Natural killer cell (primary cell): ENCODE measurements at regions not wholly inside any gene's neighbourhood (a gene's known extent, or its start where the extent isn't known, plus 50 kb on each side); places are given as distances from the start of the nearest gene placed in this dataset.

Experiments
- ATAC-seq, 3 donors: fragments of 150-1000 bp in 2 of 3; fragments of 200-7000 bp in 1 of 3; cut with Tn5 transposase; 1 replicate in 1 of 3; 2 replicates in 2 of 3; pipeline ENCODE4 v1.10.0; 2021; ENCODE audit warnings: mild to moderate bottlenecking in 2 of 3, moderate library complexity in 2 of 3
- DNase-seq, 2 donors: peaks; one replicate each; pipeline versions ENCODE4 v3.0.0 to v3.0.0-alpha.2; 2013 to 2021; ENCODE audit warnings: mixed read lengths in 1 of 2
- H3K27ac ChIP-seq: one replicate; pipeline ENCODE4 v1.5.1; 2013; ENCODE audit warnings: mild to moderate bottlenecking, low read length
- H3K27me3 ChIP-seq: one replicate; pipeline ENCODE4 v1.6.1; 2013; ENCODE audit warnings: low read length; ENCODE audit not compliant: control insufficient read depth, insufficient read depth
- H3K36me3 ChIP-seq: one replicate; pipeline ENCODE4 v1.6.1; 2013; ENCODE audit warnings: low read length; ENCODE audit not compliant: control insufficient read depth, insufficient read depth
- H3K4me1 ChIP-seq: one replicate; pipeline ENCODE4 v1.6.1; 2013; ENCODE audit warnings: low read length; ENCODE audit not compliant: control insufficient read depth, insufficient read depth
- H3K4me3 ChIP-seq: one replicate; pipeline ENCODE4 v1.5.1; 2013; ENCODE audit warnings: low read length
- H3K9me3 ChIP-seq: one replicate; pipeline ENCODE4 v1.6.1; 2013; ENCODE audit warnings: low read length; ENCODE audit not compliant: control insufficient read depth, insufficient read depth
- H3K27ac Mint-ChIP-seq, 2 donors: one replicate each; pipeline ENCODE4 v1.8.0; 2022; ENCODE audit warnings: mild to moderate bottlenecking in 2 of 2, mixed read lengths in 2 of 2, moderate library complexity in 1 of 2
- H3K27me3 Mint-ChIP-seq, 2 donors: one replicate each; pipeline ENCODE4 v1.8.0; 2022; ENCODE audit warnings: low read depth in 2 of 2, mixed read lengths in 2 of 2
- H3K36me3 Mint-ChIP-seq: one replicate; pipeline ENCODE4 v1.8.0; 2022; ENCODE audit warnings: mixed read lengths
- H3K4me1 Mint-ChIP-seq, 2 donors: one replicate each; pipeline ENCODE4 v1.8.0; 2022; ENCODE audit warnings: mixed read lengths in 2 of 2
- H3K4me3 Mint-ChIP-seq: one replicate; pipeline ENCODE4 v1.8.0; 2022; ENCODE audit warnings: mild to moderate bottlenecking, moderate library complexity, mixed read lengths
- H3K9me3 Mint-ChIP-seq, 2 donors: one replicate each; pipeline ENCODE4 v1.8.0; 2022; ENCODE audit warnings: mixed read lengths in 2 of 2
- CTCF ChIP-seq: fragments of 200-600 bp; IDR thresholded peaks from one replicate; pipeline ENCODE4 v1.8.0; 2022; ENCODE audit warnings: antibody characterized with exemption
- WGBS: methylation state at CpG from one replicate; pipeline ENCODE4 v1.1.7; 2013; ENCODE audit warnings: missing lambda C conversion rate; ENCODE audit not compliant: insufficient coverage; 5-methylcytosine and 5-hydroxymethylcytosine counted together
- intact Hi-C: fragments of 100-400 bp; cut with micrococcal nuclease; formaldehyde crosslinking; loops from one replicate; pipeline ENCODE4 v1.14.2; 2022

- no peak for ATAC-seq
Observed at GRCh38 chr16:59289151-59289550, 555.0 kb upstream of the GOT2 start.

GRCh38 chr16:59274141-59274540 is 540.0 kb upstream of the GOT2 start:
- Histone ChIP-seq H3K4me1 (no peaks in the 10 kb centered on the region), H3K27me3 (no peaks in the 10 kb centered on the region), H3K27ac (no peak overlapping the region), H3K4me3 (no peak overlapping the region), H3K9me3 (no peaks in the 10 kb centered on the region), H3K36me3 (no peaks in the 10 kb centered on the region)
- 51% methylated on average over 3 of the region's 3 CpGs for WGBS
- no peak overlapping the region for H3K4me3 Mint-ChIP-seq
- H3K36me3 Mint-ChIP-seq = no peaks in the 10 kb centered on the region
- intact Hi-C loops = no loop called here
- no peaks in the 10 kb centered on the region for H3K4me1 Mint-ChIP-seq
- H3K27ac Mint-ChIP-seq = no peak overlapping the region
- TF ChIP-seq CTCF = no peak
- ATAC-seq = no peak
- H3K9me3 Mint-ChIP-seq = peaks cover 0 to 2% of the 10 kb centered on the region in 2 donors
- peaks cover 0 to 4% of the 10 kb centered on the region in 2 donors for H3K27me3 Mint-ChIP-seq
- no peak for DNase-seq

More at GRCh38 chr16:59289151-59289550, 555.0 kb upstream of the GOT2 start:
- Histone ChIP-seq H3K4me3 (no peak overlapping the region), H3K9me3 (no peaks in the 10 kb centered on the region), H3K36me3 (no peaks in the 10 kb centered on the region), H3K27me3 (no peaks in the 10 kb centered on the region), H3K27ac (no peak overlapping the region), H3K4me1 (no peaks in the 10 kb centered on the region)
- Mint-ChIP-seq H3K4me3 (no peak overlapping the region), H3K27me3 (no peaks in the 10 kb centered on the region), H3K27ac (no peak overlapping the region), H3K9me3 (peaks cover 0 to 4% of the 10 kb centered on the region in 2 donors), H3K4me1 (no peaks in the 10 kb centered on the region), H3K36me3 (peaks cover 9% of the 10 kb centered on the region)
- 79% methylated on average over 3 of the region's 3 CpGs for WGBS
- TF ChIP-seq CTCF = no peak
- no peak for DNase-seq
- intact Hi-C loops = no loop called here

GRCh38 chr16:59263955-59264354 is 529.8 kb upstream of the GOT2 start:
- no peaks in the 10 kb centered on the region for H3K9me3 ChIP-seq
- peaks cover 4 to 10% of the 10 kb centered on the region in 2 donors for H3K27me3 Mint-ChIP-seq
- no peak overlapping the region for H3K4me3 ChIP-seq
- H3K4me1 Mint-ChIP-seq = peaks cover 31% of the 10 kb centered on the region in 2 donors
- ATAC-seq (no peak), DNase-seq (no peak)
- H3K4me1 ChIP-seq = peaks cover 6% of the 10 kb centered on the region
- H3K36me3 ChIP-seq = no peaks in the 10 kb centered on the region
- H3K27ac Mint-ChIP-seq = no peak overlapping the region
- H3K27me3 ChIP-seq = no peaks in the 10 kb centered on the region
- TF ChIP-seq CTCF = no peak
- no peak overlapping the region for H3K27ac ChIP-seq
- no peak overlapping the region for H3K4me3 Mint-ChIP-seq
- WGBS = 89% methylated on average over 4 of the region's 4 CpGs
- no peaks in the 10 kb centered on the region for H3K36me3 Mint-ChIP-seq
- intact Hi-C loops = no loop called here
- peaks cover 3% of the 10 kb centered on the region in 2 donors for H3K9me3 Mint-ChIP-seq

GRCh38 chr16:59260892-59261291 is 526.8 kb upstream of the GOT2 start:
- Mint-ChIP-seq H3K4me1 (peaks cover 23 to 31% of the 10 kb centered on the region in 2 donors), H3K4me3 (no peak overlapping the region), H3K36me3 (no peaks in the 10 kb centered on the region), H3K27ac (no peak overlapping the region), H3K27me3 (peaks cover 8 to 12% of the 10 kb centered on the region in 2 donors), H3K9me3 (peaks cover 3 to 4% of the 10 kb centered on the region in 2 donors)
- peaks cover 10% of the 10 kb centered on the region for H3K4me1 ChIP-seq
- H3K27me3 ChIP-seq = no peaks in the 10 kb centered on the region
- H3K4me3 ChIP-seq = no peak overlapping the region
- WGBS = 71% methylated on average over 3 of the region's 4 CpGs
- intact Hi-C loops = no loop called here
- ATAC-seq (no peak), DNase-seq (peak in 1 of 2 donors; percentile 11)
- no peak for TF ChIP-seq CTCF
- H3K9me3 ChIP-seq = no peaks in the 10 kb centered on the region
- no peak overlapping the region for H3K27ac ChIP-seq
- H3K36me3 ChIP-seq = no peaks in the 10 kb centered on the region
